ENCODE measurements at regions not wholly inside any gene's neighbourhood (a gene's known extent, or its start where the extent isn't known, plus 50 kb on each side); places are given as distances from the start of the nearest gene placed in this dataset.
A peak's percentile ranks its signal among the peaks of the same experiment; 100 is the strongest.
"Not testable (repeated sequence)": the region's sequence is repeated elsewhere in the genome, so short reads cannot be mapped to it uniquely, and the experiment has no call there.

DNA sequence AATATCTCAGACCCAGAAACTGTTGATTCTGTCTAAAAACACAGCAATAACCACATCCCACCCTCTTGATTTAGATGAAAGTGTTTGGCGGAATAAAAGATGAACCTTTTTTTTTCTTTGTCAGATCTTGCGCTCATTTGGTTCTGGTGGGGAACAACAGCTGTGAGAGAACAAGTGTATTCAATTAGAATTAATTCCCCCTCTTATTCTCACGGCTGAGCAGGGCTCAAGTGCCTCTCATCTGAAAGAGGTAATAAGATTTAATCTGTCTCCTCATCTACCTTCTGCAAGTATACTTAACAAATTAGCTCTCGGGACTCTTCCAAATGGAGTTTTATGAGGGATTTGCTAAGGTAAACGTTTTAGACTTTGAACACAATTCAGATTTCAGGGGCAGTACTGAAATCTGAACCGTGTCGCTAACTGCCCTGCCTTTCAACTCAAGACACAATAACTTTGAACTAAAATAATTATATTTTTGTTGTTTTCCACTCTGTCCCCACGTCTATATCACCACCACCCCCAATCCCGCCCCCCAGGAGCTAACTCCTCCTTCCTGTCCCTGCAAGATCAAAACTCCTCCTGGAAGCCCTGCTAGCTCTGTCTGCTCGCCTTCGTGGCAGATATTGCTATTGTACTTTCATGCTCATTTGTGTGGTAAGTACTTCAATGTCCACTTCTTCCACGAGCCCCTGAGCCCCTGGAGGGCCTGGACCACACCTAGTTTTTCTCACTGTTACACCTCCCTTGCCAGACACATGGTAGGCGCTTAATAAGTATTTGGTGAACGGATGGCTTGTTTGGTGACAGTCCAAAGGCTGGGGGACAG is 54.2 kb upstream of the ROPN1B start:
- CTCF ChIA-PET: not testable (repeated sequence)
- POLR2A ChIA-PET: interaction anchor here (0.7 to 1.5 kb wide), 4 partner anchors 11 to 320 kb away, joined by 3 to 5 read pairs (median 4); partner anchors contain the start of gene OSBPL11
- intact Hi-C loops (cut with micrococcal nuclease): loop anchor here (5.0 to 10.0 kb wide), 2 partner anchors 148 to 320 kb away; partner anchors contain the start of gene OSBPL11

DNA sequence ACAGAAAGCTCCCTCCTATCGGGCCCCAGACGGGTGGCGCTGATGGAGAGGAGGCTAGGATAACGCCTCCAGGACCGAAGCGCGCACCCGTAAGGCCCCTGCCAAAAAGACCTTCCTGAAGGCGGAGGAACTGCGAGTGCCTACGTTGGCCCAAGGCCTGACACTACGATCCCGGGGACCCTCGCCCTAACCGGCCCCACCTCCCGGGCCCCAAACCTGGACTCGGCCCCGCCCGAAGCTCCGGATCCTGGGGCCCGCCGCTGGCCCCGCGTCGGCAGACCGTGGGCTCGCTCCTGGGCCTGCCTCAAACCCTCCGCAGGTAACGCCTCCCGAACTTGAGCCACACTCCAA is 53.6 kb upstream of the ROPN1B start:
- Mint-ChIP-seq H3K4me1 (ENCODE audit: insufficient read depth, unreplicated experiment) (peaks cover 14% of the 10 kb centered on the region), H3K4me3 (ENCODE audit: unreplicated experiment) (peak overlapping the region; percentile 86), H3K27ac (ENCODE audit: low read depth, unreplicated experiment) (peak overlapping the region; percentile 80)
- POLR2A ChIA-PET: interaction anchor here (1.2 to 1.5 kb wide), 3 partner anchors 12 to 321 kb away, joined by 3 to 5 read pairs (median 3); partner anchors contain the start of gene OSBPL11
- DNase-seq (ENCODE audit: unreplicated experiment): peak; percentile 29
- BruUV-seq (replicated peaks); H3K9me3 Mint-ChIP-seq (ENCODE audit: unreplicated experiment); CTCF ChIA-PET; H3K36me3 Mint-ChIP-seq (ENCODE audit: insufficient read depth, unreplicated experiment); H3K27me3 Mint-ChIP-seq (ENCODE audit: insufficient read depth, unreplicated experiment): not testable (repeated sequence)
- intact Hi-C loops (cut with micrococcal nuclease): loop anchor here (5.0 to 10.0 kb wide), 2 partner anchors 148 to 321 kb away; partner anchors contain the start of gene OSBPL11

More for the DNA sequence above, 54.2 kb upstream of the ROPN1B start:
- H3K9me3 Mint-ChIP-seq (ENCODE audit: unreplicated experiment); H3K36me3 Mint-ChIP-seq (ENCODE audit: insufficient read depth, unreplicated experiment); H3K27me3 Mint-ChIP-seq (ENCODE audit: insufficient read depth, unreplicated experiment); DNase-seq (ENCODE audit: unreplicated experiment): not testable (repeated sequence)
- H3K4me3 Mint-ChIP-seq (ENCODE audit: unreplicated experiment): peak overlapping the region; percentile 86
- peaks cover 14% of the 10 kb centered on the region for H3K4me1 Mint-ChIP-seq (ENCODE audit: insufficient read depth, unreplicated experiment)
- BruUV-seq (replicated peaks): TSS peak; percentile 49
- H3K27ac Mint-ChIP-seq (ENCODE audit: low read depth, unreplicated experiment): peak overlapping the region; percentile 80

DNA sequence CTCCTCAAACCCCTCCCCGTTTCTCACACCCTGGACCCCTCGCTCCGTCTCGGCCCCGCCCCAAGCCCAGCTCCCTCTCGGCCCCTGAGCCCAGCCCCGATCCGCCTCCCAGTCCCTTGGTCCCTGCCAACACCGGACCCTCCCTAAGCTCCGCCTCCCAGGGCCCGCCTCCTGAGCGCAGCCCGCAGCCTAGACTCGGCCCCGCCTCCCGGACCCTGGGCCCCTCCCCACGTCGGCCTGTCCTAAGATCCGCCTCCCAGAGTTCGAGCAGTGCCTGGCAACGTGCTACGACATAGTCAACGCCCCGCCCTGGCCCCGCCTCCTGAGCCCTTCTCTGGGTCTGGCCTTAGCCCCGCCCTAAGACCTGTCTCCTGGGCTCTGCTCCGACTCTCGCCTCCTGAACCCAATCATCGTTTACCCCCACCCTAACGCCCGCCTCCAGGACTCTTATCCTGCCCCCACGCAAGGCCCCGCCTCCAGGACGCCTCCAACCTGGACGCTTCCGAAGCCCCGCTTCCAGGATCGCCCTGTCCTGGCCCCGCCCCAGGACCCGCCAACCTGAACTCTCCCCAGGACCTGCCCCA is 53.1 kb upstream of the ROPN1B start:
- peak overlapping the region; percentile 86 for H3K4me3 Mint-ChIP-seq (ENCODE audit: unreplicated experiment)
- H3K36me3 Mint-ChIP-seq (ENCODE audit: insufficient read depth, unreplicated experiment); BruUV-seq (replicated peaks); H3K27me3 Mint-ChIP-seq (ENCODE audit: insufficient read depth, unreplicated experiment); CTCF ChIA-PET; H3K9me3 Mint-ChIP-seq (ENCODE audit: unreplicated experiment): not testable (repeated sequence)
- intact Hi-C loops (cut with micrococcal nuclease): loop anchor here (5.0 to 10.0 kb wide), 2 partner anchors 149 to 321 kb away; partner anchors contain the start of gene OSBPL11
- peaks cover 14% of the 10 kb centered on the region for H3K4me1 Mint-ChIP-seq (ENCODE audit: insufficient read depth, unreplicated experiment)
- peak overlapping the region; percentile 80 for H3K27ac Mint-ChIP-seq (ENCODE audit: low read depth, unreplicated experiment)
- POLR2A ChIA-PET: interaction anchor here (1.2 to 1.5 kb wide), 3 partner anchors 12 to 321 kb away, joined by 3 to 5 read pairs (median 3); partner anchors contain the start of gene OSBPL11
- DNase-seq (ENCODE audit: unreplicated experiment): peak; percentile 97

DNA sequence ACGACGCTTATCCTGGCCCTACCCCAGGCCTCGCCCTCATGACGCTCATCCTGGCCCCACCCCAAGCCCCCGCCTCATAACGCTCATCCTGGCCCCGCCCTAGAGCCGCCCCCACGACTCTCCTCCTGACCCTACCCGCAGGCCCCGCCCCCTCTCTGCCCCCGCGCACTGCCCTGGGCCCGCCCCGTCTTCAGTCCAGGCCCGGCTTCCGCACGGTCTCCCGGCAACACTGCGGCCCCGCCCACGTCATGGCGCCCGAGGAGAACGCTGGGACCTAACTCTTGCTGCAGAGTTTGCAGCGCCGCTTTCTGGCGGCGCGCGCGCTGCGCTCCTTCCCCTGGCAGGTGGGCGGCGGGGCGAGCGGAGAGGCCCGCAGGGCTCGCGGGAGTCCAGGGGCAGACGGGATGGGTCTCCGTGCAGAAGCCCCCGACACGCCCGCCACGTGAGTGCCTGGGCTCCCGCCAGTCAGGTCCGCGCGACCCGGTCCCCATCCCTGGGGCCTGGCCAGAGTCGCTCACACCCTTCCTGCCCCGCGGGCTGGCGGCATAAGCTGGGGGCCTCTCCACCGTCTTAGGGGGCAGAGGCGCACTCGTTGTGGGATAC is 52.5 kb upstream of the ROPN1B start:
- ChIA-PET POLR2A (interaction anchor here (0.6 to 0.9 kb wide), 4 partner anchors 34 to 1473 kb away, joined by 3 to 4 read pairs (median 4); partner anchors contain the start of gene ZXDC), CTCF (interaction anchor here (1.0 kb wide), 1 partner anchor 13 kb away, joined by 3 read pairs; no protein-coding TSS in a partner anchor)
- Mint-ChIP-seq H3K4me1 (ENCODE audit: insufficient read depth, unreplicated experiment) (peaks cover 14% of the 10 kb centered on the region), H3K4me3 (ENCODE audit: unreplicated experiment) (peak overlapping the region; percentile 86), H3K36me3 (ENCODE audit: insufficient read depth, unreplicated experiment) (peaks cover 6% of the 10 kb centered on the region), H3K27me3 (ENCODE audit: insufficient read depth, unreplicated experiment) (no peaks in the 10 kb centered on the region), H3K9me3 (ENCODE audit: unreplicated experiment) (no peaks in the 10 kb centered on the region), H3K27ac (ENCODE audit: low read depth, unreplicated experiment) (peak overlapping the region; percentile 80)
- TF ChIP-seq, protein P1, sequence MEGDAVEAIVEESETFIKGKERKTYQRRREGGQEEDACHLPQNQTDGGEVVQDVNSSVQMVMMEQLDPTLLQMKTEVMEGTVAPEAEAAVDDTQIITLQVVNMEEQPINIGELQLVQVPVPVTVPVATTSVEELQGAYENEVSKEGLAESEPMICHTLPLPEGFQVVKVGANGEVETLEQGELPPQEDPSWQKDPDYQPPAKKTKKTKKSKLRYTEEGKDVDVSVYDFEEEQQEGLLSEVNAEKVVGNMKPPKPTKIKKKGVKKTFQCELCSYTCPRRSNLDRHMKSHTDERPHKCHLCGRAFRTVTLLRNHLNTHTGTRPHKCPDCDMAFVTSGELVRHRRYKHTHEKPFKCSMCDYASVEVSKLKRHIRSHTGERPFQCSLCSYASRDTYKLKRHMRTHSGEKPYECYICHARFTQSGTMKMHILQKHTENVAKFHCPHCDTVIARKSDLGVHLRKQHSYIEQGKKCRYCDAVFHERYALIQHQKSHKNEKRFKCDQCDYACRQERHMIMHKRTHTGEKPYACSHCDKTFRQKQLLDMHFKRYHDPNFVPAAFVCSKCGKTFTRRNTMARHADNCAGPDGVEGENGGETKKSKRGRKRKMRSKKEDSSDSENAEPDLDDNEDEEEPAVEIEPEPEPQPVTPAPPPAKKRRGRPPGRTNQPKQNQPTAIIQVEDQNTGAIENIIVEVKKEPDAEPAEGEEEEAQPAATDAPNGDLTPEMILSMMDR (IDR thresholded peaks at IDR 0.05; ENCODE audit: unreplicated experiment): no peak
- peak; percentile 90 for DNase-seq (ENCODE audit: unreplicated experiment)
- intact Hi-C loops (cut with micrococcal nuclease): loop anchor here (5.0 to 10.0 kb wide), 2 partner anchors 149 to 322 kb away; partner anchors contain the start of gene OSBPL11
- TSS peak; percentile 28 for BruUV-seq (replicated peaks)

DNA sequence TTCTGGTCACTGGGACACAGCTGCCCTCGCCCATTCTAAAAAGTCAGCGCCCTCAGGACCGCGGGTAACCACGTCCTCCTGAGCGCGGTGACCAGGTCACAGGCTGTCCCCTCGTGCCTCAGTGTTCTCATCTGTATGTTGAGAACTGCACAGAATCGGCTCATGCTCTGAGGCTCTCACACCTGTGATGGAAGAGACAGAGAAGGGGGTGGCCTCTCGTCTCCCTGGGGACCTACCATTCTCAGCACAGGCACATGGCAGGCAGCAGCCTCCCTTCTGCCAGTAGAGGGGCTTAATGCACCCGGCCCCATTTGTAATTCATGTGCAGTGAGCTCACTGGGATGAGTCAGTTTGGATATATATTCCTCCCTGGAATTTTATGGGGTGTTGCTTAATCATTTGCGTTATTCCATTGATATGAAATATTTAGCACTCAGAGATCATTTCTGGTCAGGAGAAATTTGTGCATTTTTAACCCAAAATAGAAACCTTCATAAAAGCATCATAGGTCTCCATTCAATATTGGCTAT is 51.9 kb upstream of the ROPN1B start:
- H3K27me3 Mint-ChIP-seq (ENCODE audit: insufficient read depth, unreplicated experiment); H3K9me3 Mint-ChIP-seq (ENCODE audit: unreplicated experiment); H3K27ac Mint-ChIP-seq (ENCODE audit: low read depth, unreplicated experiment); H3K36me3 Mint-ChIP-seq (ENCODE audit: insufficient read depth, unreplicated experiment): not testable (repeated sequence)
- Mint-ChIP-seq H3K4me3 (ENCODE audit: unreplicated experiment) (peak overlapping the region; percentile 86), H3K4me1 (ENCODE audit: insufficient read depth, unreplicated experiment) (peaks cover 14% of the 10 kb centered on the region)
- intact Hi-C loops (cut with micrococcal nuclease): loop anchor here (5.0 to 10.0 kb wide), 2 partner anchors 150 to 322 kb away; partner anchors contain the start of gene OSBPL11
- TSS peak; percentile 54 for BruUV-seq (replicated peaks)
- peak; percentile 47 for DNase-seq (ENCODE audit: unreplicated experiment)
- ChIA-PET POLR2A (interaction anchor here (0.6 to 0.9 kb wide), 4 partner anchors 34 to 1472 kb away, joined by 3 to 4 read pairs (median 4); partner anchors contain the start of gene ZXDC), CTCF (interaction anchor here (1.0 kb wide), 1 partner anchor 13 kb away, joined by 3 read pairs; no protein-coding TSS in a partner anchor)

- H3K36me3 Mint-ChIP-seq (ENCODE audit: insufficient read depth, unreplicated experiment); H3K27ac Mint-ChIP-seq (ENCODE audit: low read depth, unreplicated experiment); DNase-seq (ENCODE audit: unreplicated experiment); H3K27me3 Mint-ChIP-seq (ENCODE audit: insufficient read depth, unreplicated experiment); H3K9me3 Mint-ChIP-seq (ENCODE audit: unreplicated experiment); H3K4me3 Mint-ChIP-seq (ENCODE audit: unreplicated experiment); BruUV-seq (replicated peaks); H3K4me1 Mint-ChIP-seq (ENCODE audit: insufficient read depth, unreplicated experiment); POLR2A ChIA-PET: not testable (repeated sequence)
- intact Hi-C loops (cut with micrococcal nuclease): loop anchor here (5.0 to 10.0 kb wide), 2 partner anchors 151 to 323 kb away; partner anchors contain the start of gene OSBPL11
- CTCF ChIA-PET: interaction anchor here (0.6 kb wide), 1 partner anchor 59 kb away, joined by 3 read pairs; no protein-coding TSS in a partner anchor
Observed at GRCh38 chr3:125918024-125918423, 51.0 kb upstream of the ROPN1B start.

- CTCF ChIA-PET: interaction anchor here (0.6 kb wide), 1 partner anchor 59 kb away, joined by 3 read pairs; no protein-coding TSS in a partner anchor
- DNase-seq (ENCODE audit: unreplicated experiment); H3K4me1 Mint-ChIP-seq (ENCODE audit: insufficient read depth, unreplicated experiment); H3K4me3 Mint-ChIP-seq (ENCODE audit: unreplicated experiment); BruUV-seq (replicated peaks); H3K27ac Mint-ChIP-seq (ENCODE audit: low read depth, unreplicated experiment); H3K9me3 Mint-ChIP-seq (ENCODE audit: unreplicated experiment); POLR2A ChIA-PET; H3K36me3 Mint-ChIP-seq (ENCODE audit: insufficient read depth, unreplicated experiment); H3K27me3 Mint-ChIP-seq (ENCODE audit: insufficient read depth, unreplicated experiment): not testable (repeated sequence)
- intact Hi-C loops (cut with micrococcal nuclease): loop anchor here (5.0 to 10.0 kb wide), 2 partner anchors 151 to 324 kb away; partner anchors contain the start of gene OSBPL11
Observed at GRCh38 chr3:125918451-125918850, 50.5 kb upstream of the ROPN1B start.
